ENCODE measurements at regions not wholly inside any gene's neighbourhood (a gene's known extent, or its start where the extent isn't known, plus 50 kb on each side); places are given as distances from the start of the nearest gene placed in this dataset.

GRCh38 chr4:11487139-11487538 lies 58.4 kb upstream of the HS3ST1 start:
- TF ChIP-seq CTCF (IDR thresholded peaks at IDR 0.05; ENCODE audit: low read depth, low read length, missing input control) (no peak), ATF3 (IDR thresholded peaks at IDR 0.05) (no peak), YY1 (IDR thresholded peaks at IDR 0.05) (no peak), RAD21 (IDR thresholded peaks at IDR 0.05) (no peak), JUND (IDR thresholded peaks at IDR 0.05) (no peak), MAX (IDR thresholded peaks at IDR 0.05) (no peak), TAF1 (conservative IDR thresholded peaks at IDR 0.05) (no peak), ZBTB33 (IDR thresholded peaks at IDR 0.05) (no peak), HNF4G (IDR thresholded peaks at IDR 0.05) (no peak), GABPA (IDR thresholded peaks at IDR 0.05 in 1 of 2, conservative IDR thresholded peaks at IDR 0.05 in 1 of 2) (no peak)
- TF ChIP-seq, protein P1, sequence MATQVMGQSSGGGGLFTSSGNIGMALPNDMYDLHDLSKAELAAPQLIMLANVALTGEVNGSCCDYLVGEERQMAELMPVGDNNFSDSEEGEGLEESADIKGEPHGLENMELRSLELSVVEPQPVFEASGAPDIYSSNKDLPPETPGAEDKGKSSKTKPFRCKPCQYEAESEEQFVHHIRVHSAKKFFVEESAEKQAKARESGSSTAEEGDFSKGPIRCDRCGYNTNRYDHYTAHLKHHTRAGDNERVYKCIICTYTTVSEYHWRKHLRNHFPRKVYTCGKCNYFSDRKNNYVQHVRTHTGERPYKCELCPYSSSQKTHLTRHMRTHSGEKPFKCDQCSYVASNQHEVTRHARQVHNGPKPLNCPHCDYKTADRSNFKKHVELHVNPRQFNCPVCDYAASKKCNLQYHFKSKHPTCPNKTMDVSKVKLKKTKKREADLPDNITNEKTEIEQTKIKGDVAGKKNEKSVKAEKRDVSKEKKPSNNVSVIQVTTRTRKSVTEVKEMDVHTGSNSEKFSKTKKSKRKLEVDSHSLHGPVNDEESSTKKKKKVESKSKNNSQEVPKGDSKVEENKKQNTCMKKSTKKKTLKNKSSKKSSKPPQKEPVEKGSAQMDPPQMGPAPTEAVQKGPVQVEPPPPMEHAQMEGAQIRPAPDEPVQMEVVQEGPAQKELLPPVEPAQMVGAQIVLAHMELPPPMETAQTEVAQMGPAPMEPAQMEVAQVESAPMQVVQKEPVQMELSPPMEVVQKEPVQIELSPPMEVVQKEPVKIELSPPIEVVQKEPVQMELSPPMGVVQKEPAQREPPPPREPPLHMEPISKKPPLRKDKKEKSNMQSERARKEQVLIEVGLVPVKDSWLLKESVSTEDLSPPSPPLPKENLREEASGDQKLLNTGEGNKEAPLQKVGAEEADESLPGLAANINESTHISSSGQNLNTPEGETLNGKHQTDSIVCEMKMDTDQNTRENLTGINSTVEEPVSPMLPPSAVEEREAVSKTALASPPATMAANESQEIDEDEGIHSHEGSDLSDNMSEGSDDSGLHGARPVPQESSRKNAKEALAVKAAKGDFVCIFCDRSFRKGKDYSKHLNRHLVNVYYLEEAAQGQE (IDR thresholded peaks at IDR 0.05), result no peak
